ENCODE measurements at regions not wholly inside any gene's neighbourhood (a gene's known extent, or its start where the extent isn't known, plus 50 kb on each side); places are given as distances from the start of the nearest gene placed in this dataset.

DNA sequence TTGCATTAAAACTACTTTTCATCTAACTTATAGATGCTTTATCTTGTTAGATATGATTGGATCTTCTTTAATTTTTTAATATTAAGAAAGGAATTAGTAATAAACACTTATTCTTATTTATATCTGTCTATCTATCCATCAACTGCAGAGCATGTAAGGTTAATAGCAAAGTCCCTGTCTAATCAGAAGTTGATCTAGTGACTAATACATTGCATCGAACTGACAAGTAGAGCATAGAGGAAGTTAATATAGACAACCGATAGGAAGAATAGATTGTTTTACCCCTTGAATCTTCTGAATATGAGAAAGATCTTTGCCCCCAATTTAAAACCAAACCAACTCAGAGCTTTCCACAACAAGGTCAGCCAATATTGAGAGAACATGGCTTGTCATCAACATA lies 862.0 kb upstream of the CDH6 start:
- TF ChIP-seq CTCF (conservative IDR thresholded peaks at IDR 0.05; ENCODE audit: low read length) (no peak), EZH2phosphoT487 (IDR thresholded peaks at IDR 0.05; ENCODE audit: borderline replicate concordance, low read depth, low read length) (no peak)

Data from OCI-LY7 (cell line).